GM18867 (cell line): ENCODE measurements at regions not wholly inside any gene's neighbourhood (a gene's known extent, or its start where the extent isn't known, plus 50 kb on each side); places are given as distances from the start of the nearest gene placed in this dataset.

Source experiments
- ATAC-seq: cut with Tn5 transposase; IDR thresholded peaks from one replicate; pipeline ENCODE4 v1.9.1; 2021; ENCODE audit warnings: mild to moderate bottlenecking, moderate library complexity; ENCODE audit not compliant: unreplicated experiment

DNA sequence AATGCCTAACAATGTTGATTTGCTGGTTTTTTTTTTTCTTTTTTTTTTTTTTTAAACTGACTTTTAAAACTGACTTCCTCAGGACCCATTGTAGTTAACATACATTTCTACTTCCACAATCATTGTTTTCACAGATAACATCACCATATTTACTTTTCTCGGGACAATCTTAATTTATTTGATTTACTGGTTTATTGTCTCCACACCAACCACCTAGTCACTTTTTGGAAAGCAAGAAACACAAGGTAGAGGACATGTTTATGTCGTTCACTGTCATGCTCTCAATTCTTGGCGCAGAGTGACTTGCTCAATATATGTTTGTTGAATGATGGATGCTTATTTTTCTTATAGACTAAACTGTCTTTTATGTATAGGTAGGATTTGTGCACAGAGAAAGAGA lies 2280.7 kb downstream of the MAT2B start:
- no peak for ATAC-seq

DNA sequence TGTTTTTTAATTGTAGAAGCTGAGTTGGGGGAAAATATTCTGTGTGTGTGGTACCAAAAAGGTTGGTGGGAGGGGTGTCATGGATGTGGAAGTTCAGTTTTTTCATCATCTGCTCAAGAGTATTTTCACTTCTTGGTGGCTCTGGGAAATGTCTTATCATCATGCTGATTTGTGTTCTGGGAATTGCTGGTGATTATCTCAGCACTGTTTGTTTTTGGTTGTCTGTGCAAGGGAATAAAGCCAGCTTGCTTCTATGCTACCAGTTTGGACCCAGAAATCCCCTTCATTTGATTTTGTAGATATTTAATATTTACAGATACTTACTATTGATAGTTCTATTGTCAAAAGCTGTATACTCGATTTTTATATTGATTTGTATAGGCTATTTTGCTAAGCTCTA lies 2289.7 kb downstream of the MAT2B start:
- no peak for ATAC-seq

DNA sequence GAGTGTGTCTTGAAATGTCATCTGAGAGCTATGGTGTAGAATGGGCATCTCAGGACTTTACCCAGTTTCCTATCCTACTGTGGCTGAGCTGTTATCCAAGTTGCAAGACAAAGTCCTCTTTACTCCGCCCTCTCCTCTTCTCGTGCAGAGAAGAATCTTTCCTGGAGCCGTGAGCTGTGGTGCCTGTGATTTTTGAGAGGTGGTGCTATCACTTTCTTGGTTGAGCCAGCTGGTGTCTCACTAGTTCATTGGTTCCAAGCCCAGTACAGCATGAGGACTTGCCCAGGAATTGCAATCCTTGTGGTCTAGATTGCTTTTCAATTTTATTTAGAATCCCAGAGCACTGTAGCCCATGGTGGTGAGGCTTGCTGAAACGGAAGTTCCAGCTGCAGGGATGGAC lies 2300.3 kb downstream of the MAT2B start:
- ATAC-seq = no peak

DNA sequence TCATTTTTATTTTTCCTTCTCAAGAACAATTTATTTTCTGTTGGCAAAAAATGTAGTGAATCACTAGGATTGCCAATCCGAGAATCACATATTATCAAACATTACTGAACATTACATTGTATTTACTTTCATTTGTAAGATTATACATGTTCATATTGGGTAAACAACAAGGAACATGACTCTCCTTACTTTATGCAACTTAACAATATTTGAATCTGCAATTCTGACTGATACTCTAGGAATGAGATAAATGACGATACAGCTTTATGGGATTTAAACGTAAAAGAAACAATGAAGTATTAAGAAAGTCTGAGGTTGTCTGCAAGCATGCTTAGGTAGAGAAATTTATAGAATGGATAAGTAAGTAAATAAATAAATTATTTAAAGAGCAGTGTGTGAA lies 2302.9 kb downstream of the MAT2B start:
- ATAC-seq = no peak

DNA sequence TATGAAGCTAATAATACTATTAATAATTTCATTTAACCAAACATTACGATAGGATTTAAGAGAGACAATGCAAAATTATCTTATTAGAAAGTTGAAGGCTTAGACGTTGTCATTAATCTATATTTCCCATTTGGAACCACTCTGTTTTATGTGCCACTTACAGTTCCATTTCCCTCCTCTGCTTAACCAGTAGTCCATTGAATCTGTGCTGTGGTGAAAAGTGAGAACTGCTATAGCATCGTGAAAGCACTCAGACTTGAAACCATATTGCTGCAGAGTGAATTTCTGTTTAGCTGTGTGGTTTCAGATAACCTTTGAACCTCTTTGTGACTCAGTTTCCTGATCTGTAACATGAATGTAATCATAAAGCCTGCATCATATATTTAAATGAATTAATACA lies 2304.5 kb downstream of the MAT2B start:
- no peak for ATAC-seq

DNA sequence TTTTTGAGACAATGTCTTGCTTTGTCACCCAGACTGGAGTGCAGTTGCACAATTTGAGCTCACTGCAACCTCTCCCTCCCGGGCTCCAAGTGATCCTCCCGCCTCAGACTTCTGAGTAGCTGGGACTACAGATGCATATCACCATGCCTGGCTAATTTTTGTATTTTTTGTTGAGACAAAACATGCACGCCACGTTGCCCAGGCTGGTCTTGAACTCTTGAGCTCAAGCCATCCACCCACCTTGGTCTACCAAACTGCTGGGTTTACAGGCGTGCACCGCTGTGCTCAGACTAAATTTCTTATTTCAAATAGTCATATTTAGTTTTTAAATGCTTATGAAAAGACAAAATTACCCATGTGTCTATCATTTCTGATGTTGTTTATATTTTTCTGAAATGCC lies 2324.1 kb downstream of the MAT2B start:
- no peak for ATAC-seq

DNA sequence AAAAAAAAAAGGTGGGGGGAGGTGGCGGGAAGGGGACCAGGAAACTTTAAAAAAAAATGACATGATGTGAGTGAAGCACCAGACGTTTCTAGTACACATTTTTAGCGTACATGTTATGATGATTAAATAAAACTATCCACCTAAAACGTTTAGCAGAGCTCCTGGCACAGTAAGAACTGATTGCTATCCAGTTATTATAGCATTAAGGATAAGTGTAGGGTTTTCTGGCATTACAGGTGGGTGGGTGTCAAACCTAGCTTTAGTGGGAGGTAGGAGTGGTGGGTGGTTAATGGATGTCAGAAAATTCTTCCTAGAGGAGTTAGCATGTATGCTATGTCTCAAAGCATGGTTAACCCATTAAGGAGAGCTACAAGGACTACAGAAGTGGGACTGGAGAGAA lies 2329.5 kb downstream of the MAT2B start:
- ATAC-seq = no peak

DNA sequence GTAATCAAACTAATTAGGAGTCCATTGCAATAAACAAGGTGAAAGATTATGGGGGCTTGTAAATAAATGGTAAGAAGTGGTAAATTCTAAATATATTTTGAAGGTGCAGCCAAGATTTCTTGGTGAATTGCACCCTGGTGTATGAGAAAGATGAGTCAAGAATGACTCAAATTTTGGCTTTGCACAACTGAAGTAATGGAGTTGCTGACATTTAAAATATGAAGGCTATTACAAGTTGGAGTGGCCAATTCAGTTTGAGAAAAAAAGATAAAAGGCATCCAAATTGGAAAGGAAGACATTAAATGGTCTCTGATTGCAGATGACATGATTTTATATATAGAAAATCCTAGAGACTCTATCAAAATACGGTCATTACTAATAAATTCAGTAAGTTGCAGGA lies 2330.6 kb downstream of the MAT2B start:
- ATAC-seq = no peak

DNA sequence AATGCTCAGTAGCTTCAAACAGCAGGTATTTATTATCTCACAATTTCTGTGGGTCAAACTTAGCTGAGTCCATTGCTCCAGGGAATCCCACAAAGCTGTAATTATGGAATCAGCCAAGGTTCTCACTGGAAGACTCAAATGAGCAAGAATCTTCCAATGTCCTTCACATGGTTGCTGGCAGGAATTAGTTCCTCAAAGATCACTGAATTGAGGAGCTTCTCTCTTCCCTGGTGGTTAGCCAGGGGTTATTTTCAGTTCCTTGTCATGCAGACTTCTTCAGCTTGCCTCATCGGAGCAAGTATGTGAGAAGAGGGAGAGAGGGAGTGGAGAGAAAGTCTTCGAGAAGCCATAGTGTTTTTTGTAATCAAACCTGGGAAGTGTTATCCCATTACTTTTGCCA lies 2331.9 kb downstream of the MAT2B start:
- no peak for ATAC-seq

DNA sequence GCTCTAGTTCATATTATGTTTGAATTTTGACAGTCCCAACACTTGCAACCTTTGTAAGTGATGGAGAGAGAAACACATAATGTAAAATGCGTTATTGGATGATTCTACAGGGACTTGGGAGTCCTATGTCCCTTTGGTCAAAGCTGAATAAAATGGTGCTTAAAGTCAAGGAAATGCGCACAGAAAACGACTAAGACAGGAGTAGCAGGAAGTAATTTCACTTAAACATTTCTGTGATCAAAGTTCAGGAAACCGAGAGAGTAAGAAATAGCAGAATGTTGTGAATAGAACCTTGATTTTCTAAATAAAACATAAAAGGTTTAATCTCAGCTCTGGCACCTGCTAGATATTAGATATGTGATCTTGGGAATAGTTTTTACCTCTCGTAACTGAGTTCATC lies 2339.2 kb downstream of the MAT2B start:
- no peak for ATAC-seq

DNA sequence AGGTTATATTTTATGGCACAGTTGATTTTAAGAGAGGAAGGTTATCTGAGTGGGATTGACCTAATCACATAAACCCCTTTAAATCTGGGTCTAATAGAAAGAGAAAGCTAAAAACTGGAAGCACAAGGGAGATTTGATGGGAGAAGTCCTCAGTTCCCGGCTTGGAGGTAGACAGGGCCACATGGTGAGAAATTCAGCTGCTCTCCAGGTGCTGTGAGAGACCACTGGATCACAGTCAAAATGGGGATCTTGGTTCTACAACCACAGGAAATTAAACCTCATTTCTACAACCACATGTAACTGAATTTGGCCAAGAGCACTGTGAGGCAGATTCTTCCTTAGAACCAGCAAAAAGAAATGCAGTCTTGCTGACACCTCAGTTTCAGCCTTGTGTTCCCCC lies 2352.7 kb downstream of the MAT2B start:
- ATAC-seq = no peak

DNA sequence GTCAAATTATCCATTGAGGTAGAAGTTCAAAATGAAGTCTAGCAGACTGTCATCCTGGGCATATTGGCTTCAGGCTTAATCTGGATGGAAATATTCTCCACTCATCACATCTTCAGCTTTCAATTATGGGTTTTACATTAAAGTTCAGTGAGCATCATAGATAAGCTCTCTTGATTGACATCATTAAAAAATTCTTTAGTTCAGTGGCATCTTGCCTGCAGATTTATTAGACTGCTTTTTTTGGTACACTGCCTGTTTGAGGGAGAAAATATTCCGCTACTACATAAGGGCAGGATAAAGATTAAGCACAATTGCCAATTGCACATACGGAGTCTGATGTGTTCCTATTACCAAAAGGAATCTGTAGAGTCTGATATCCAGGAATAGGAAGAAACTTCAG lies 2353.8 kb downstream of the MAT2B start:
- no peak for ATAC-seq

DNA sequence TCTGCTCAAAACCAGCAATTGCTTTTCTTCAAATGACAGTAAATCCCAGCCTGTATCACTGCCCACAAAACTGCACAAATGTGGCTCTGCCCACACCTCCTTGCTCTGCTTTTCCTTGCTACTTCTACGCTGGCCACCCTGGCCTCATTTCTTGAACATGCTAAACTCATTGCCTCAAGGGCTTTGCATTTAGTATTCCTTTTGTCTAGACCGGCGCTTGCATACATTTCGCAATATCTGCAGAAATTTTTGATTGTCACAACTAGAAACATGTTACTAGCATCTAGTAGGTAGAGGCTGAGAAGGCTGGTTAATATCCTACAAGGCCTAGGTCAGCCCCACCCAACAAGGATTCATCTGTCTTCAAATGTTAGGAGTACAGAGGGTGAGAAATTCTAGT lies 2357.8 kb downstream of the MAT2B start:
- ATAC-seq = no peak

DNA sequence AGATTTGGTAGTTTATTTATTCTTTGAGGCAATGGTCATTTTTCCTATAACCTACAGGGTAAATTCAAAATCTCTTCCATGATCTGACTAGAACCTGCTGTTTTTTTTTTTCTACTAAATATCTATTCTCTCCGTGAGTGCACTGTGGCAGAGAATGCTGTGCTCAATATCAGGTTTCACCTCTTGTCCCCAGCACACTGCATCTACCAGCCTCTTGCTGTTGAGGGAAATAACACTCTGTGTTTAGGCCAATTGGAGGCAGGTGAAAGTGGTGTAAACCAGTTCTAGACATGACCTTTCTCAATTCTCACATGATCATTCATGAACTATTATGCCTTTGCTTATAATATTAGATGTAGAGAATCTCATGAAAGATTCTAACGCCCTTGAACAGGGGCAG lies 2365.9 kb downstream of the MAT2B start:
- no peak for ATAC-seq

DNA sequence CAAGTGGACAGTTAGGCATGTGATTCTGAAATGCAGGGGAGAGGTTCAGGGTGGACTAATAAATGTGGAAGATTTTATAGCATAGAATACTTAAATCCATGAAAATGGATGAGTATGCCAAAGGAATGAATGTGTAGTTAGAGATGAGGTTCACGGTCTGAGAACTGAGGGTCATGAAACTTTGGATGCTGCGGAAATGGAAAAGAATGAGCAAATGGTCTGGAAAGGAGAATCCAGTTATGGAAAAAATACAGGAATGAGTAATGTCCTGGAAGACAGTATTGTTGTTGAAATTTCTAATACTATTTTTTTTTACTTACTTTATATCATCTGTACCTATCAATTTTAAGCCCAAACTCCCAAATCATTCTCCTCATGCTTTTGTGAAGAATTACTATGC lies 2369.4 kb downstream of the MAT2B start:
- no peak for ATAC-seq

DNA sequence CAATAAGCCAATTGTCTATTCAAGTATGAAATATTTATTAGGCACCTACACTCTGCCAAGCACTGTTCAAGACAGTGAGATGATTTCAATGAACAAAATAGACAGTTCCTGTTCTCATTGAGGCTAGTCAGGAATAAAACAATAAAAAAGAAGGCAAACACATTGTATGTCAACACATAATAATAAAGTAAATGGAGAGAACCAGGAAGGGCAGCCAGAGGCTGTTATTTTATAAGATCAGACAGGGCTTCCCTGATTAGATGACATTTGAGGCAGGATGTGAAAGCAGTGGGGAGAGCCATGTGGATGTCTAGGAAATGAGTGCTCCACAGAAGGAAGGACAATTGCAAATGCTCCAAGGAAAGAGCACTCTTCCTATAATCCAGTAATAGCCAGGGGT lies 2371.1 kb downstream of the MAT2B start:
- no peak for ATAC-seq

DNA sequence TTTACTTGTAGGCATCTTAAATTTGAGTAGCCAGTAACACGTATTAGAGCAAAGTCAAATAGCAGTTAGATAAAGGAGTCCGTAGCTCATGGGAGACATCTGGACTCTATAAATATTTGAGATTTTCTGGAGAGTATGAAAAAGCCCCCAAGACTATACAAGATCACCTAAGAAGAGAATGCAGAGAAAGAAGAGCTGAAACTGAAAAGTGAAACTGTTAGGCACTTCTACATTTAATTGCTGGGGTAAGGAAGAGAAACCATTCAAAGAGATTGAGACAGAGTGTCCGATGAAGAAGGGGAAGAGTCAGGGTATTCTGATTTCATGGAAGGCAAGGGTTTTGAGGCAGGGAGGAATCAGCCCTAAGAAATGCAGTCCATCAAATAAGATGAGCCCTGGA lies 2372.1 kb downstream of the MAT2B start:
- ATAC-seq = no peak

DNA sequence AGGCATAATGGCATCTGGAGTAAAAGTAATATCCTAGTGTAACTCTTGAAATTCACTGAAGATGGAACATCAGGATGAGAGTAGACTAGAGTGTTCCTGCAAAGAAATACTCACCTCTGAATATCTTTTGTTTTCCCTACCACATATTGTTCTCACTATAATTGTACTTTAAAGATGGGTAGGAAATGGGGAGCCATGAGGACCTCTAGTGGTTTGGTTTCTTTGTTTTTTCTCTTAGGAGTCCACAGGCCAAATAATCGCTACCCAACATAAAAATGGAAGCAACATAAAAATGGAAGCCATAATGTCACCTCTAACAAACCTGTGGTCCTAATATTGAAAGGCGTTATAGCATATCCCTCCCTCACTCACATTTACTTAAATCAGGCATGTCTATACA lies 2375.8 kb downstream of the MAT2B start:
- ATAC-seq = no peak

DNA sequence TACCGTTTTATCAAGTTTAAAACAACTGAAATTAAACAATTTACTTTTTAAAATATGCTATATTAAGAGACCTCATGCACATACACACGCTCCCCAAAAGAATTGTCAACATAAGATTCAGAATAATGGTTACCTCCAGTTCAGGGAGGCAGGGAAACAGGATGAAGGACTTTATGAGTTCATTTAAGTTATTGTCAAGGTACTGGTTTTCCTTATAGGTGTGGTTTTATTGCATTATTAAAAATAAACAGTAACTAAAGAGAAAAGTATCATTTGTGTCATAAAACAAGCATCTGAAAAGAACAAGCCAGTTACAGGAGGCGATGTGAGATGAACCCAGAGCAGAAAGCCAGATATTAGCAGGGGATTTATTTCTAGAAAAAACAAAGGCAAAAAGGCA lies 2376.7 kb downstream of the MAT2B start:
- no peak for ATAC-seq

DNA sequence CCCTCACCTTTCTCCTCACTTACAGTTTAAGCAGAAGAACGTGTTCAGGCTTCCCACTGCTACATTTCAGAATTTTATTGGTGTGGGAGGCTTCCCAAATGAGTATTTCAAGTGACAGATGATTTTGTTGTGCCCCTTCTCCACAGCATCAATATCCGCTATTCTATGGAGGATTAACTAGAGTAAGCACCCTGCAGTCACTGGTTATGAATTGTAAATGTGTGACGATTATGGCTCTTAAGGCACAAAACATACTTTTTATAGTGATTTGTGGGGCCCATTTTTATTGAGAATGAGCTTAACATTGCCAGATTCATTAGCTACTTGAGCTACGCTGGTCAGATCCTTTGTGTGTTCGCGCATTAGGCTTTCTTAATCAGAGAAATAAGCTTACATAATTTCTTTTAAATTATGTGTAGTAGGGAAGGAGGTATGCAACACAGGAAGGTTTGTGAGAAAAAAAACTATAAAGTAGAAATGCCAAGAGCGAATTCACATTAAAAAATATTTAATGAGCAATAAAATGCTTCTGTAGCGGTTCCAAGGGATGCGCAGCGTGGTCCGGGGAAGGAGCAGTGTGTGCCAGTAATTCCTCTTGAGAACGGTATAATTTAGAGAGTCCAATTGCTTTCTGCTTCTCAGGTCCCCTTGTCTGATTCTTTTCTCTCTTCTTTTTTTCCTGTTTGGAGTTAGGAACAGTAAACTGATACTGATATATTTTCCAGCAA lies 2380.4 kb downstream of the MAT2B start:
- no peak for ATAC-seq

DNA sequence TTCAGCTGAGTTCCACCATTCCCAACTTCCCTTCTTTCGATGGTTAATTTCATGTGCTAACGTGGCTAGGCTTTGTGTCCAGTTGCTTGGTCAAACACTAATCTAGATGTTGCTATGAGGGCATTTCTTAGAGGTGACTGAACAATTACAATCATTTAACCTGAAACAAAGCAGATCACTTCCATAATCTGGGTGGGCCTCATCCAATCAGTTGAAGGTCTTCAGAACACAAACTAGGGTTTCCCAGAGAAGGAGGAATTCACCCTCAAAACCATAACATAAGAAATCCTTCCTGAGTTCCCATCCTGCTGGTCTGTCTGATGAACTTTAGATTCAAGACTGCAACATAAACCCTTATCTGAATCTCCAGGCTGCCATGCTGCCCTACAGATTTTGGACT lies 2381.7 kb downstream of the MAT2B start:
- ATAC-seq = no peak

DNA sequence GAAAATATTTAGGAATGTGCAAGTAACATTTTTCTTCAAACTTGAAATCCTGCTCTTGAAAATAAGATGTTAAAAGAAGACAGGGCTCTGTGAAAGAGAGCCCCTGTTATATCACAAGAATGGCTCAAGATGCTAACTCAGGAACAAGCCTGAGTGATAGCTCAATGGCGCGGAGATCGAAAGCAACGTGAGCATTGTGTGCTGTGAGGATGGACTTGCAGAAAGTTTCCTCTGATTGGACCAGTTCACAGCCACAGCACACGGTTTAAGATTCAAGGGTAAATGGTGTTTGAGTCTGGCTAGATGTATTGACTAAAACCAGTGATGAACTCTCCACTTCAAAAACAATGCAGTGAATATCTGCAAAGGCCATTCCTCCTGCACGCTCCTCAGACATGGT lies 2387.0 kb downstream of the MAT2B start:
- no peak for ATAC-seq

DNA sequence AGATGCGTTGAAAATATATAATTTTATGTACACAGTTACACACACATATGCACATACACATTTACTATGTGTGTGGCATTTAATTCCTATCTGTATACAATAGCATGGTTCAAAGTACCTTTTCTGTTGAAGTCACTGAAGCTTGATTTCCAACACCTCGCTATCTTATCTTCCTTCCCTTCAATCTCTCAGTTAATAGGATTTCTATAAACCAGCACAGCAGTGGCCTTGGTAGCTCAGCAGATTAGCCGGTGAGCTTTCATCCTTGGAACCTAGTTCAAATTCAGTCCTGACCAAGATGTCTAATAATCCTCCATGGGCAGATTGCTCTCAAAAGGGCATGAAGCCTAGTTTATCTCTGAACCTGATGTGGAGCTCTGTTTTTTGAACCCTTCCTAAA lies 2389.5 kb downstream of the MAT2B start:
- ATAC-seq = no peak

DNA sequence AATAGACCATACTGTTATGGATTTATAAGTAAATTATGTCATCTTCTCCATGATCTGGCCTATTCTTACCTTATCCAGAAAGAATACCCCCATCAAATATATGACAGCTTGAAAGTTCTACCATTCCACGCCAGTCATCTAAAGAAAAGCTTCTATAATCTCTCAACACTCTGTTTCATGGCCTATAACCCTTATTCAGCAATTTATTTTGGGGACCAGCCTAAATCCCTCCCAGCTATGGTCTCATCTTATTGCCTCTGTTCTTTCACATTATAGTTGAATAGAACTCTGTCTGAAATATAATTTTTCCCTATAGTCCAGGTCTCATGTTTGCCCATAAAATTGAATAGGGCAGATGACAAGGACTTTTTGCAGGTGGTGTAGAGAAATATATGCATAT lies 2387.6 kb upstream of the WWC1 start:
- ATAC-seq = no peak
